Mesendoderm (in vitro differentiated cells): ENCODE measurements at regions not wholly inside any gene's neighbourhood (a gene's known extent, or its start where the extent isn't known, plus 50 kb on each side); places are given as distances from the start of the nearest gene placed in this dataset.

Experiments used
- DNase-seq: peaks from one replicate; pipeline ENCODE4 v3.0.0; 2013
- H2AK5ac ChIP-seq: 2 replicates; pipeline ENCODE4 v1.6.1; 2013; ENCODE audit warnings: low read length, inconsistent platforms
- H2BK120ac ChIP-seq: 2 replicates; pipeline ENCODE4 v1.6.1; 2013; ENCODE audit warnings: low read depth, mild to moderate bottlenecking, low read length, moderate library complexity, mixed read lengths
- H2BK15ac ChIP-seq: replicated peaks from 2 replicates; pipeline ENCODE4 v1.6.1; 2013; ENCODE audit warnings: low read depth, mild to moderate bottlenecking, moderate library complexity
- H2BK5ac ChIP-seq: 2 replicates; pipeline ENCODE4 v1.6.1; 2013; ENCODE audit warnings: low read length, inconsistent platforms
- H3K18ac ChIP-seq: 2 replicates; pipeline ENCODE4 v1.6.1; 2013; ENCODE audit warnings: mild to moderate bottlenecking, low read length, mixed read lengths
- H3K23ac ChIP-seq: one replicate; pipeline ENCODE4 v1.6.1; 2013; ENCODE audit warnings: low read length
- H3K27ac ChIP-seq: 2 replicates; pipeline ENCODE4 v1.5.1; 2013; ENCODE audit warnings: low read depth, mild to moderate bottlenecking, inconsistent platforms, low read length, moderate library complexity
- H3K27me3 ChIP-seq: 2 replicates; pipeline ENCODE4 v1.6.1; 2013; ENCODE audit warnings: low read length, control low read depth, mild to moderate bottlenecking, inconsistent platforms; ENCODE audit not compliant: insufficient read depth, poor library complexity
- H3K36me3 ChIP-seq: 2 replicates; pipeline ENCODE4 v1.6.1; 2013; ENCODE audit warnings: low read length, inconsistent platforms; ENCODE audit not compliant: control insufficient read depth, insufficient read depth
- H3K4ac ChIP-seq: one replicate; pipeline ENCODE4 v1.6.1; 2013; ENCODE audit warnings: low read depth, mild to moderate bottlenecking, low read length, moderate library complexity
- H3K4me1 ChIP-seq: 2 replicates; pipeline ENCODE4 v1.6.1; 2013; ENCODE audit warnings: low read depth, low read length, inconsistent platforms; ENCODE audit not compliant: control insufficient read depth
- H3K4me2 ChIP-seq: 2 replicates; pipeline ENCODE4 v1.6.1; 2013; ENCODE audit warnings: low read length
- H3K4me3 ChIP-seq: 2 replicates; pipeline ENCODE4 v1.5.1; 2013; ENCODE audit warnings: mild to moderate bottlenecking, low read length
- H3K56ac ChIP-seq: one replicate; pipeline ENCODE4 v1.6.1; 2013; ENCODE audit warnings: low read length
- H3K79me1 ChIP-seq: 2 replicates; pipeline ENCODE4 v1.6.1; 2013; ENCODE audit warnings: low read length, inconsistent platforms
- H3K79me2 ChIP-seq: 2 replicates; pipeline ENCODE4 v1.6.1; 2013; ENCODE audit warnings: mild to moderate bottlenecking, low read length; ENCODE audit not compliant: control insufficient read depth, insufficient read depth
- H3K9ac ChIP-seq: 2 replicates; pipeline ENCODE4 v1.6.1; 2013; ENCODE audit warnings: low read length, inconsistent platforms
- H4K5ac ChIP-seq: one replicate; pipeline ENCODE4 v1.6.1; 2013; ENCODE audit warnings: low read length
- H4K8ac ChIP-seq: one replicate; pipeline ENCODE4 v1.6.1; 2013; ENCODE audit warnings: low read depth, mild to moderate bottlenecking, control low read depth, low read length, moderate library complexity
- WGBS: extraction: QIAGEN DNeasy Blood & Tissue Kit; methylation state at CpG from one replicate; pipeline ENCODE4 v1.1.7; 2013; ENCODE audit warnings: low lambda C conversion rate, missing lambda C conversion rate; ENCODE audit not compliant: insufficient coverage; ENCODE audit errors: extremely low coverage; 5-methylcytosine and 5-hydroxymethylcytosine counted together

- no peak overlapping the region for H3K56ac ChIP-seq
- H3K4me3 ChIP-seq, result no peak overlapping the region
- H3K23ac ChIP-seq, result no peak overlapping the region
- H4K8ac ChIP-seq, result no peak overlapping the region
- H4K5ac ChIP-seq, result no peak overlapping the region
- H3K9ac ChIP-seq, result no peak overlapping the region
- no peak overlapping the region for H3K27ac ChIP-seq
- DNase-seq, result no peak
- H3K79me1 ChIP-seq, result no peaks in the 10 kb centered on the region
- no peaks in the 10 kb centered on the region for H3K4me1 ChIP-seq
- H2BK120ac ChIP-seq, result no peak overlapping the region
- no peak overlapping the region for H3K18ac ChIP-seq
- H2AK5ac ChIP-seq, result no peak overlapping the region
- no peaks in the 10 kb centered on the region for H3K27me3 ChIP-seq
- no peak overlapping the region for H3K4me2 ChIP-seq
- no peaks in the 10 kb centered on the region for H3K79me2 ChIP-seq
- H3K36me3 ChIP-seq, result no peaks in the 10 kb centered on the region
- H3K4ac ChIP-seq, result no peak overlapping the region
- H2BK5ac ChIP-seq, result no peak overlapping the region
- H2BK15ac ChIP-seq, result no peak overlapping the region
These were observed 139.4 kb upstream of the EYA4 start for GRCh38 chr6:133101790-133102189.

GRCh38 chr6:133106934-133107333, 134.2 kb upstream of the EYA4 start:
- DNase-seq, result no peak
- Histone ChIP-seq H4K5ac (no peak overlapping the region), H3K4me3 (no peak overlapping the region), H3K4ac (no peak overlapping the region), H3K9ac (no peak overlapping the region), H2BK5ac (no peak overlapping the region), H2AK5ac (no peak overlapping the region), H3K27me3 (no peaks in the 10 kb centered on the region), H4K8ac (no peak overlapping the region), H3K18ac (no peak overlapping the region), H3K36me3 (no peaks in the 10 kb centered on the region), H3K23ac (no peak overlapping the region), H3K4me2 (no peak overlapping the region), H3K4me1 (no peaks in the 10 kb centered on the region), H3K56ac (no peak overlapping the region), H3K79me1 (no peaks in the 10 kb centered on the region), H2BK15ac (no peak overlapping the region), H3K79me2 (no peaks in the 10 kb centered on the region), H3K27ac (no peak overlapping the region), H2BK120ac (no peak overlapping the region)
- WGBS, result no CpG with 5 or more reads among the region's 2 CpGs

- no peaks in the 10 kb centered on the region for H3K79me1 ChIP-seq
- H3K56ac ChIP-seq, result no peak overlapping the region
- H4K8ac ChIP-seq, result no peak overlapping the region
- H3K4me3 ChIP-seq, result no peak overlapping the region
- H3K27me3 ChIP-seq, result no peaks in the 10 kb centered on the region
- no peak overlapping the region for H2BK120ac ChIP-seq
- no peak overlapping the region for H3K23ac ChIP-seq
- no peak overlapping the region for H3K27ac ChIP-seq
- H2BK15ac ChIP-seq, result no peak overlapping the region
- H2BK5ac ChIP-seq, result no peak overlapping the region
- WGBS, result no CpG with 5 or more reads among the region's 2 CpGs
- no peak overlapping the region for H3K9ac ChIP-seq
- no peak overlapping the region for H4K5ac ChIP-seq
- H3K4me2 ChIP-seq, result no peak overlapping the region
- no peak overlapping the region for H2AK5ac ChIP-seq
- no peak for DNase-seq
- no peak overlapping the region for H3K4ac ChIP-seq
- H3K18ac ChIP-seq, result no peak overlapping the region
- no peaks in the 10 kb centered on the region for H3K79me2 ChIP-seq
- no peaks in the 10 kb centered on the region for H3K4me1 ChIP-seq
- no peaks in the 10 kb centered on the region for H3K36me3 ChIP-seq
These were observed 132.7 kb upstream of the EYA4 start for GRCh38 chr6:133108419-133108818.

GRCh38 chr6:133114973-133115372, 126.2 kb upstream of the EYA4 start:
- no peak overlapping the region for H3K23ac ChIP-seq
- no peaks in the 10 kb centered on the region for H3K4me1 ChIP-seq
- WGBS, result no CpG with 5 or more reads among the region's 1 CpG
- no peaks in the 10 kb centered on the region for H3K79me2 ChIP-seq
- no peak overlapping the region for H3K56ac ChIP-seq
- no peak overlapping the region for H4K8ac ChIP-seq
- H3K4me3 ChIP-seq, result no peak overlapping the region
- H3K9ac ChIP-seq, result no peak overlapping the region
- no peak overlapping the region for H2AK5ac ChIP-seq
- H3K27me3 ChIP-seq, result no peaks in the 10 kb centered on the region
- no peak overlapping the region for H2BK15ac ChIP-seq
- no peak overlapping the region for H3K18ac ChIP-seq
- H4K5ac ChIP-seq, result no peak overlapping the region
- no peak overlapping the region for H3K27ac ChIP-seq
- H3K4me2 ChIP-seq, result no peak overlapping the region
- no peak overlapping the region for H3K4ac ChIP-seq
- H2BK120ac ChIP-seq, result no peak overlapping the region
- H2BK5ac ChIP-seq, result no peak overlapping the region
- no peak for DNase-seq
- no peaks in the 10 kb centered on the region for H3K79me1 ChIP-seq
- H3K36me3 ChIP-seq, result no peaks in the 10 kb centered on the region

GRCh38 chr6:133115946-133116345, 125.2 kb upstream of the EYA4 start:
- no peak overlapping the region for H3K27ac ChIP-seq
- H3K4me1 ChIP-seq, result no peaks in the 10 kb centered on the region
- no peaks in the 10 kb centered on the region for H3K36me3 ChIP-seq
- DNase-seq, result peak; percentile 30
- H3K4me2 ChIP-seq, result no peak overlapping the region
- no peaks in the 10 kb centered on the region for H3K79me1 ChIP-seq
- H3K79me2 ChIP-seq, result no peaks in the 10 kb centered on the region
- no peaks in the 10 kb centered on the region for H3K27me3 ChIP-seq
- no peak overlapping the region for H3K56ac ChIP-seq
- H4K8ac ChIP-seq, result no peak overlapping the region
- no peak overlapping the region for H4K5ac ChIP-seq
- H3K23ac ChIP-seq, result no peak overlapping the region
- no peak overlapping the region for H3K4ac ChIP-seq
- no peak overlapping the region for H2AK5ac ChIP-seq
- whole genome bisulfite sequencing, result no CpG with 5 or more reads among the region's 2 CpGs
- H2BK5ac ChIP-seq, result no peak overlapping the region
- no peak overlapping the region for H3K9ac ChIP-seq
- H2BK120ac ChIP-seq, result no peak overlapping the region
- no peak overlapping the region for H3K4me3 ChIP-seq
- no peak overlapping the region for H2BK15ac ChIP-seq
- H3K18ac ChIP-seq, result no peak overlapping the region

GRCh38 chr6:133128191-133128590, 113.0 kb upstream of the EYA4 start:
- Histone ChIP-seq H3K27me3 (no peaks in the 10 kb centered on the region), H3K9ac (no peak overlapping the region), H3K4ac (no peak overlapping the region), H2AK5ac (no peak overlapping the region), H3K4me1 (no peaks in the 10 kb centered on the region), H3K27ac (no peak overlapping the region), H4K8ac (no peak overlapping the region), H3K18ac (no peak overlapping the region), H3K4me3 (no peak overlapping the region), H2BK15ac (no peak overlapping the region), H3K56ac (no peak overlapping the region), H3K36me3 (no peaks in the 10 kb centered on the region), H3K79me1 (no peaks in the 10 kb centered on the region), H3K4me2 (no peak overlapping the region), H3K79me2 (no peaks in the 10 kb centered on the region), H2BK120ac (no peak overlapping the region), H4K5ac (no peak overlapping the region), H2BK5ac (no peak overlapping the region), H3K23ac (no peak overlapping the region)
- peak; percentile 4 for DNase-seq
- no CpG with 5 or more reads among the region's 2 CpGs for WGBS
